ENCODE measurements at regions not wholly inside any gene's neighbourhood (a gene's known extent, or its start where the extent isn't known, plus 50 kb on each side); places are given as distances from the start of the nearest gene placed in this dataset.

DNA sequence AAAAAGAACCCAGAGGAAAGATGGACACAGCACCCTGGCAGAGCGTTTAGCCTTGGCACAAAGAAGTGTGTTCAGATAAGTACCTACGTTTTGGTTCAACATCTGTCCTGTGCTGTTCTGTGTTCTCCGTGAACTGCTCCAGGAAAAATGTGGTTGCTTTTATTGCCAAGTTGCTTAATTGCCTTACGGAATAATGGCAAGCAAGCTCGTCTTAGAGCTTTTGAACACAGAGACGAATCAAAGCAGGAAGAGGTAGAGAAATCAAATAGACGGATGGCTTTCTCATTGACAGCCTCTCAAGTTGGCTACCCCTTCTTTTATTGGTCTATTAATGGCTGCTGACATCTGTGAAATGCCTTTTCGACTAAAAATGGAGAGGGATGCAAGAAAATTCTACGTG lies 911.1 kb upstream of the EEF2KMT start:
- TF ChIP-seq, protein P1, sequence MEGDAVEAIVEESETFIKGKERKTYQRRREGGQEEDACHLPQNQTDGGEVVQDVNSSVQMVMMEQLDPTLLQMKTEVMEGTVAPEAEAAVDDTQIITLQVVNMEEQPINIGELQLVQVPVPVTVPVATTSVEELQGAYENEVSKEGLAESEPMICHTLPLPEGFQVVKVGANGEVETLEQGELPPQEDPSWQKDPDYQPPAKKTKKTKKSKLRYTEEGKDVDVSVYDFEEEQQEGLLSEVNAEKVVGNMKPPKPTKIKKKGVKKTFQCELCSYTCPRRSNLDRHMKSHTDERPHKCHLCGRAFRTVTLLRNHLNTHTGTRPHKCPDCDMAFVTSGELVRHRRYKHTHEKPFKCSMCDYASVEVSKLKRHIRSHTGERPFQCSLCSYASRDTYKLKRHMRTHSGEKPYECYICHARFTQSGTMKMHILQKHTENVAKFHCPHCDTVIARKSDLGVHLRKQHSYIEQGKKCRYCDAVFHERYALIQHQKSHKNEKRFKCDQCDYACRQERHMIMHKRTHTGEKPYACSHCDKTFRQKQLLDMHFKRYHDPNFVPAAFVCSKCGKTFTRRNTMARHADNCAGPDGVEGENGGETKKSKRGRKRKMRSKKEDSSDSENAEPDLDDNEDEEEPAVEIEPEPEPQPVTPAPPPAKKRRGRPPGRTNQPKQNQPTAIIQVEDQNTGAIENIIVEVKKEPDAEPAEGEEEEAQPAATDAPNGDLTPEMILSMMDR (IDR thresholded peaks at IDR 0.05; ENCODE audit: low read depth, low read length, poor library complexity, severe bottlenecking), result no peak
- TF ChIP-seq EZH2phosphoT487 (IDR thresholded peaks at IDR 0.05; ENCODE audit: borderline replicate concordance, low read length), result no peak
